CD14-positive monocyte (primary cell): ENCODE measurements at regions not wholly inside any gene's neighbourhood (a gene's known extent, or its start where the extent isn't known, plus 50 kb on each side); places are given as distances from the start of the nearest gene placed in this dataset.

Experiments used
- DNase-seq, 3 donors: peaks; one replicate each; pipeline ENCODE4 v3.0.0-alpha.2; 2011 to 2022
- H2AFZ ChIP-seq: 2 replicates; pipeline ENCODE4 v1.6.0; 2012; ENCODE audit warnings: mild to moderate bottlenecking, low read depth, low read length, inconsistent platforms; ENCODE audit not compliant: insufficient read depth, poor library complexity, severe bottlenecking
- H3K27ac ChIP-seq, 2 donors: 1 replicate in 1 of 2; 2 replicates in 1 of 2; pipeline ENCODE4 v1.5.1; 2012 to 2013; ENCODE audit warnings: low read length in 2 of 2, control low read depth in 1 of 2, inconsistent platforms in 1 of 2, low read depth in 1 of 2, mild to moderate bottlenecking in 1 of 2
- H3K27me3 ChIP-seq, 2 donors: one replicate each; pipeline versions ENCODE4 v1.6.0 to v1.6.1; 2011 to 2013; ENCODE audit warnings: low read length in 2 of 2; ENCODE audit not compliant: control insufficient read depth in 2 of 2, insufficient read depth in 2 of 2
- H3K36me3 ChIP-seq, 2 donors: replicated peaks in 1 of 2; 1 replicate in 1 of 2; 2 replicates in 1 of 2; pipeline versions ENCODE4 v1.5.1 to v1.6.1; 2012 to 2013; ENCODE audit warnings: low read length in 2 of 2, control low read depth in 1 of 2, inconsistent platforms in 1 of 2, mild to moderate bottlenecking in 1 of 2; ENCODE audit not compliant: insufficient read depth in 2 of 2, control insufficient read depth in 1 of 2
- H3K4me1 ChIP-seq, 2 donors: 1 replicate in 1 of 2; 2 replicates in 1 of 2; pipeline versions ENCODE4 v1.5.1 to v1.6.1; 2012 to 2013; ENCODE audit warnings: low read length in 2 of 2, control low read depth in 1 of 2, inconsistent platforms in 1 of 2, mild to moderate bottlenecking in 1 of 2, moderate library complexity in 1 of 2; ENCODE audit not compliant: insufficient read depth in 2 of 2, control insufficient read depth in 1 of 2
- H3K4me2 ChIP-seq: replicated peaks from 2 replicates; pipeline ENCODE3; 2012; ENCODE audit warnings: low read length, moderate library complexity, mild to moderate bottlenecking; ENCODE audit not compliant: poor library complexity, severe bottlenecking; ENCODE audit errors: extremely low read depth
- H3K4me3 ChIP-seq, 3 experiments: fragments of 200-600 bp in 1 of 3; sonication (generic) in 1 of 3; replicated peaks in 1 of 3; 1 replicate in 2 of 3; 2 replicates in 1 of 3; pipeline ENCODE4 v1.5.1; 2011 to 2013; ENCODE audit warnings: low read length in 3 of 3, mild to moderate bottlenecking in 3 of 3, control low read depth in 2 of 3, low read depth in 2 of 3, inconsistent platforms in 1 of 3, moderate library complexity in 1 of 3
- H3K79me2 ChIP-seq: 2 replicates; pipeline ENCODE4 v1.6.0; 2012; ENCODE audit warnings: mild to moderate bottlenecking, control low read depth, inconsistent platforms, low read length, moderate library complexity; ENCODE audit not compliant: insufficient read depth
- H3K9ac ChIP-seq: 2 replicates; pipeline ENCODE4 v1.6.0; 2017; ENCODE audit warnings: low read length, mild to moderate bottlenecking; ENCODE audit not compliant: insufficient read depth, poor library complexity, severe bottlenecking
- H3K9me3 ChIP-seq, 2 donors: replicated peaks in 1 of 2; 1 replicate in 1 of 2; 2 replicates in 1 of 2; pipeline versions ENCODE4 v1.5.1 to v1.6.1; 2012 to 2013; ENCODE audit warnings: low read length in 2 of 2, control low read depth in 1 of 2; ENCODE audit not compliant: control insufficient read depth in 1 of 2, insufficient read depth in 1 of 2
- H4K20me1 ChIP-seq: 2 replicates; pipeline ENCODE4 v1.6.0; 2012; ENCODE audit warnings: mild to moderate bottlenecking, low read length, control low read depth, moderate library complexity; ENCODE audit not compliant: insufficient read depth
- H3K27ac Mint-ChIP-seq, 7 donors: one replicate each; pipeline ENCODE4 v1.8.0; 2020; ENCODE audit warnings: mild to moderate bottlenecking in 7 of 7, mixed read lengths in 7 of 7, moderate library complexity in 6 of 7, inconsistent platforms in 2 of 7
- H3K27me3 Mint-ChIP-seq, 3 donors: one replicate each; pipeline ENCODE4 v1.8.0; 2021 to 2022; ENCODE audit warnings: low read depth in 3 of 3, mild to moderate bottlenecking in 3 of 3, mixed read lengths in 3 of 3, moderate library complexity in 3 of 3, inconsistent platforms in 1 of 3
- H3K36me3 Mint-ChIP-seq, 2 donors: one replicate each; pipeline ENCODE4 v1.8.0; 2020; ENCODE audit warnings: mixed read lengths in 2 of 2, inconsistent platforms in 1 of 2, mild to moderate bottlenecking in 1 of 2
- H3K4me1 Mint-ChIP-seq: one replicate; pipeline ENCODE4 v1.8.0; 2020; ENCODE audit warnings: mild to moderate bottlenecking, mixed read lengths
- H3K4me3 Mint-ChIP-seq, 2 donors: one replicate each; pipeline ENCODE4 v1.8.0; 2020; ENCODE audit warnings: mild to moderate bottlenecking in 2 of 2, mixed read lengths in 2 of 2, moderate library complexity in 1 of 2
- H3K9me3 Mint-ChIP-seq, 7 donors: one replicate each; pipeline ENCODE4 v1.8.0; 2020 to 2022; ENCODE audit warnings: mixed read lengths in 7 of 7, mild to moderate bottlenecking in 6 of 7, moderate library complexity in 6 of 7, inconsistent platforms in 2 of 7
- WGBS: methylation state at CpG from one replicate; pipeline ENCODE4 v1.1.5; 2013; ENCODE audit warnings: missing lambda C conversion rate; ENCODE audit not compliant: insufficient coverage; 5-methylcytosine and 5-hydroxymethylcytosine counted together
- intact Hi-C, 2 donors: fragments of 100-400 bp; cut with micrococcal nuclease; formaldehyde crosslinking; loops; one replicate each; pipeline versions ENCODE4 v1.15.0 to v1.15.1; 2023
- TF ChIP-seq, protein P1 (sequence below): fragments of 200-600 bp; IDR thresholded peaks from one replicate; pipeline ENCODE4 v1.8.0; 2022; ENCODE audit warnings: antibody characterized with exemption, mild to moderate bottlenecking

DNA sequence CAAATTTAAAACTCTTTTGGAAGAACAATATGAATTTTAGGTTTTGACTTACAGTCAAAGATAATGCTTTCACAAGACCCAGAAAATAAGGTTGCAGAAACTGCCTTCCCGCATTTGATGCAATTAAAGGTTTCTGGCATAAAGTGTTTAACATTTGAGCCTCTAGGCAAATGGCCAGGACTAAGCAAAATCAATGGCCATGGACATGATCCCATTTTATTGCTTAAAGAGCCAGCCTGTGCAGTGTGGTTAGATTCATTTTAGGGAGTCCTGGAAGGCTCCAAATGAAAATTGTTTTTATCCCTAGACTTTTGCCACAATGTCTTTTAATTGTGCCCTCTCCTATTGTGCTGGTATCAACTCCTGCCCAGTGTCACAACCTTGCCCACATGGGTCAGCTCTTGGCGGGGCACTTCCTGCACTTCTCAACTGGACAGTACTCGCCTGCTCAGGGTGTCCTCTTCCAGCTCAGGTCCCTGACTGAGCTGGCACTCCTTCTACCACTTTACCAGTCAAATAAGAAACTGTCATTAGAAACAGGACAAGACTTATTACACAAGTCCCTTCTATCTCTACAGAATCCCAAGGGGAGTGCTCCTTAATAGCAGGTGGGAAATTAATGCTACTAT, 208.4 kb upstream of the NPY2R start:
- H3K27ac Mint-ChIP-seq = no peak overlapping the region
- H3K79me2 ChIP-seq = no peaks in the 10 kb centered on the region
- no peaks in the 10 kb centered on the region for H3K4me1 ChIP-seq
- H3K9ac ChIP-seq = no peak overlapping the region
- intact Hi-C loops = no loop called here
- H3K9me3 ChIP-seq = no peaks in the 10 kb centered on the region
- no peak overlapping the region for H3K4me3 Mint-ChIP-seq
- H3K9me3 Mint-ChIP-seq = peaks cover 0 to 6% (median 2%) of the 10 kb centered on the region in 7 donors
- H2AFZ ChIP-seq = no peak overlapping the region
- peaks cover 0 to 1% (median 0%) of the 10 kb centered on the region in 3 donors for H3K27me3 Mint-ChIP-seq
- no peak overlapping the region for H3K4me2 ChIP-seq
- H3K36me3 Mint-ChIP-seq = no peaks in the 10 kb centered on the region
- no peak for DNase-seq
- TF ChIP-seq, protein P1, sequence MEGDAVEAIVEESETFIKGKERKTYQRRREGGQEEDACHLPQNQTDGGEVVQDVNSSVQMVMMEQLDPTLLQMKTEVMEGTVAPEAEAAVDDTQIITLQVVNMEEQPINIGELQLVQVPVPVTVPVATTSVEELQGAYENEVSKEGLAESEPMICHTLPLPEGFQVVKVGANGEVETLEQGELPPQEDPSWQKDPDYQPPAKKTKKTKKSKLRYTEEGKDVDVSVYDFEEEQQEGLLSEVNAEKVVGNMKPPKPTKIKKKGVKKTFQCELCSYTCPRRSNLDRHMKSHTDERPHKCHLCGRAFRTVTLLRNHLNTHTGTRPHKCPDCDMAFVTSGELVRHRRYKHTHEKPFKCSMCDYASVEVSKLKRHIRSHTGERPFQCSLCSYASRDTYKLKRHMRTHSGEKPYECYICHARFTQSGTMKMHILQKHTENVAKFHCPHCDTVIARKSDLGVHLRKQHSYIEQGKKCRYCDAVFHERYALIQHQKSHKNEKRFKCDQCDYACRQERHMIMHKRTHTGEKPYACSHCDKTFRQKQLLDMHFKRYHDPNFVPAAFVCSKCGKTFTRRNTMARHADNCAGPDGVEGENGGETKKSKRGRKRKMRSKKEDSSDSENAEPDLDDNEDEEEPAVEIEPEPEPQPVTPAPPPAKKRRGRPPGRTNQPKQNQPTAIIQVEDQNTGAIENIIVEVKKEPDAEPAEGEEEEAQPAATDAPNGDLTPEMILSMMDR = no peak
- WGBS = 100% methylated on average over 1 of the region's 3 CpGs
- no peak overlapping the region for H3K4me3 ChIP-seq
- H3K27me3 ChIP-seq = no peaks in the 10 kb centered on the region
- no peak overlapping the region for H3K27ac ChIP-seq
- H3K4me1 Mint-ChIP-seq = no peaks in the 10 kb centered on the region
- no peaks in the 10 kb centered on the region for H3K36me3 ChIP-seq
- H4K20me1 ChIP-seq = no peaks in the 10 kb centered on the region

DNA sequence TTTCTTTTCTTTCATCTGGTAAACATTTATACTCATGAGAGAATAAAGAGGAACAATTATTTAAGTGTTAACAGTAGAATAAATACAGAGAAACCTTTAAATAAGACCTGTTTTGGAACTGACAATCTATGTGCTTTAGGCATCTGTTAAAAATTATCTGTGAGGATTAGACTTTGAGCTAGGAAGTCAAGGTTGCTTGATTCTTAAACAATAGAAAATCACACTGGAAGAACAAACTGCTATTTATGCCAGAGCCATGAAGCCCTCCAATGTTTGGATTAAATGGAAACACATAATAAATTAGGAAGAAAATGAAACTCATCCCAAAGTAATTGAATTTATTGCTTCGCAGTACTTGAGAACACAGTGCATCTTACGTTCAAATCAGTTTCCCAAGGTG, 207.2 kb upstream of the NPY2R start:
- intact Hi-C loops = no loop called here
- H3K36me3 Mint-ChIP-seq = no peaks in the 10 kb centered on the region
- Histone ChIP-seq H3K27ac (no peak overlapping the region), H2AFZ (no peak overlapping the region), H3K79me2 (no peaks in the 10 kb centered on the region), H3K4me1 (no peaks in the 10 kb centered on the region), H3K36me3 (no peaks in the 10 kb centered on the region), H3K9me3 (no peaks in the 10 kb centered on the region), H4K20me1 (no peaks in the 10 kb centered on the region), H3K4me3 (no peak overlapping the region), H3K4me2 (no peak overlapping the region), H3K27me3 (no peaks in the 10 kb centered on the region), H3K9ac (no peak overlapping the region)
- H3K27ac Mint-ChIP-seq = no peak overlapping the region
- no peaks in the 10 kb centered on the region for H3K4me1 Mint-ChIP-seq
- TF ChIP-seq, protein P1 = no peak
- H3K4me3 Mint-ChIP-seq = no peak overlapping the region
- H3K27me3 Mint-ChIP-seq = peaks cover 0 to 1% (median 0%) of the 10 kb centered on the region in 3 donors
- no peak for DNase-seq
- no CpG with 5 or more reads among the region's 2 CpGs for WGBS
- peaks cover 0 to 6% (median 2%) of the 10 kb centered on the region in 7 donors for H3K9me3 Mint-ChIP-seq
